GM21367 (cell line): ENCODE measurements at regions not wholly inside any gene's neighbourhood (a gene's known extent, or its start where the extent isn't known, plus 50 kb on each side); places are given as distances from the start of the nearest gene placed in this dataset.
"Not testable (repeated sequence)": the region's sequence is repeated elsewhere in the genome, so short reads cannot be mapped to it uniquely, and the experiment has no call there.

Experiments
- ATAC-seq: cut with Tn5 transposase; IDR thresholded peaks from one replicate; pipeline ENCODE4 v1.9.1; 2021; ENCODE audit not compliant: unreplicated experiment

DNA sequence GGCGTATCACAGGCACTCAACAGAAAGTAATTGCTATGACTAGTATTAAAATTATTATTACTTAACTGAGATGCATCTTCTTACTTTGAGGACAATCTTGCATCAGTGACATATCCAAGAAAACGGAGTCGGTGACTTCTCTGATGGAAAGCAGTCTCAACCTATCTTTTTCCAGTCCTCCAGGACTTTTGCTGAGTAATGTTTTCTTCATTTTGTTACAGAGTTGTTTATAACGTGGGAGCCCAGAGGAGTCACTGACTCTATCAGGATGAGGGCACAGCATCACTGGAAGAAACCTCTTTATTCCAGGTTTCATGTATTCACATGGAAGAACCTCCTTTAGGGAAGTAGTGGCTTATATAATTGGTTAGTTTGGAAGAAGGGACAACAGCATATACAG, 51.5 kb upstream of the MELK start:
- no peak for ATAC-seq

DNA sequence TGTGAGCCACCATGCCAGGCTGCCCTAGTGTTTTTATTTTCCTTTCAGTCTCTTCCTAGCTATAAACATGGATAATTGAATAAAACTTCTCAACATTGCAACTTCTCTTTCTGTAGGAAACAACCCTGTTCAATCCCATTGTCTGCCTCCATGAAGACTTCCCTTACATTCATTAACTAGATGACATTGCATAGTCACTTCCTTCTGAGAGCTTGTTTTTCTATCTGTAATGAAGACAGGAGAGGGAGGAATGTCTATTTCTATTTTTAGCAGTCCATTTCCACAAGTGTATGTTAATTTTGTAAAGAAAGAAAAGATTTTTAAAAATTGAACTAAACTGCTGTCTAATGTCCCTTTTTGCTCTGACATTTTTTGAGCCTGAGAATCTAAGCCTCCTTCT, 55.6 kb upstream of the MELK start:
- no peak for ATAC-seq

DNA sequence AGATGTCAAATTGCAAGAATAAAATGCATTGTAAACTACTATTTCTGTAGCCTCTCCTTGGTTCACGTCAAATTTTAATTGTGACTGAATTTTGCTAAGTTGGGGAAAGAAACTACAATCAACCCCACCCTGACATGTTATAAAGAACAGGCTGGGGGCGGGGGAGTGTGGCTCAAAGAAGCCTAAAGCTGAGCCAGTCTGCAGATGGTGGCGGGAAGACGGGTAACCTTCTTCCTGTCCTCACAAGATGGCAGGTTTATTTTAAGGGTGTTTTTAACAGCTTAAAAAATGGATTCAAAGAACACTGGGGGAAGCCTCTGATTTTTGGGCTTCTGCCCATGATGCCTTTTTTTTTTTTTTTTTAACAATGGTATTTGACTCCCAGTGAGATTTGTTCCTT, 68.5 kb upstream of the MELK start:
- no peak for ATAC-seq

DNA sequence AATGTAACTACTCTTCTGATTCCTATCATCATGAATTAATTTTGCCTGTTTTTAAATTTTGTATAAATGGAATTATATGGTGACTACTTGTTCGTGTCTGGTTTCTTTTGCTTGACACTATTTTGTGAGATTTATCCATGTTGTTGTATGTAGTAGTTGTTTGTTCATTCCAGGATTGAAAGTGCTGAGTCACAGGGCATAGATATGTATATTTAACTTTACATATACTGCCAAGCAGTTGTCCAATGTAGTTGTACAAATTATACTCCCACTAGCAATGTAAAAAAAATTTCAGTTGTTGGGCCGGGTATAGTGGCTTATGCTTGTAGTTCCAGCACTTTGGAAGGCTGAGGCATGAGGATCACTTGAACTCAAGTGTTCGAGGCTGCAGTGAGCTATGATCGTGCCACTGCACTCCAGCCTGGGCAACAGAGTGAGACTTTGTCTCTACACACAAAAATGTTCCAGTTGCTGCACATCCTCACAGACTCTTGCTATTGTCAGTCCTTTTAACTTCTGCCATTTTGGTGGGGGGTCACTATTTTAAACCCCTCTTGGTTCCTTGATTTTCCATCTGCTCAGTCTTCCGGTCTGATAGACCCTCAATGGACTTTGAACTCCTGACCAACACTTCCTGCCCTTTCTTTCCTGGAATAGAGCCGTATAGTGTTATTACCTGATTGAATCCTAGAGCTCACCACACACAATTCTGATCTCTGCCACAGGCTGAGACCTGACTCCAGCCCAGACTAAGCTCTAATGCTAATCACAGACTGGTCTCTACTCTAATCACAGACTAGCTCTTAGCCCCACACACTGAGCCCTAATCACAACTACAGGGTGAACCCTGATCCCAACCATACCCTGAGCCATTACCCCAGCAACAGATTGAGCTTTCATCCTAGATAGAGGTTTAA, 69.3 kb upstream of the MELK start:
- ATAC-seq: no peak

DNA sequence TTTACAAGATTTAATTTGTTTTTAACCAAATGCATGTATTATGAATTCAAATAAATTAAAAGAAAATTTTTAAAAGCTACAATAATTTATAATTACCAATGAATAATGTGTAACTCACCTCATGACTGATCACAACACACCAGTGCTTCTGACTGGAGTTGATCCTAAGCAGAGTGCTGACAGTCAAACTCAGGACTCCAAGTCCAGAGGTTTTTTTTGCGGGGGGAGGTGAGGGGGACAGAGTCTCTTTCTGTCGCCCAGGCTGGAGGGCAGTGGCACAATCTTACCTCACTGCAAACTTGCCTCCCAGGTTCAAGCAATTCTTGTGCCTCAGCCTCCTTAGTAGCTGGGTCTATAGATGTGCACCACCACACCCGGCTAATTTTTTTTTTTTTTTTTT, 71.0 kb upstream of the MELK start:
- ATAC-seq: no peak

DNA sequence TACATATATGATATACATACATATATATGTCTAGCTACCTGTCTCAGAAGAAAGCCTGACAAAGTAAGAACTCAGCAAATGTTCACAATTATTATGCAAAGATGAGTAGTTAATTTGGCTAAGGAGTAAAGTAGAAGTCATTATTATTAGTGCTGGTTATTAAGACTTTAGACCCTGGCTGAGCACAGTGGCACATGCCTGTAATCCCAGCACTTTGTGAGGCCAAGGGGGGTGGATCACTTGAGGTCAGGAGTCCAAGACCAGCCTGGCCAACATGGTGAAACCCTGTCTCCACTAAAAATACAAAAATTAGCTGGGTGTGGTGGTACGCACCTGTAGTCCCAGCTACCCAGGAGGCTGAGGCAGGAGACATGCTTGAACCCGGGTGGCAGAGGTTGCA, 71.8 kb upstream of the MELK start:
- not testable (repeated sequence) for ATAC-seq

DNA sequence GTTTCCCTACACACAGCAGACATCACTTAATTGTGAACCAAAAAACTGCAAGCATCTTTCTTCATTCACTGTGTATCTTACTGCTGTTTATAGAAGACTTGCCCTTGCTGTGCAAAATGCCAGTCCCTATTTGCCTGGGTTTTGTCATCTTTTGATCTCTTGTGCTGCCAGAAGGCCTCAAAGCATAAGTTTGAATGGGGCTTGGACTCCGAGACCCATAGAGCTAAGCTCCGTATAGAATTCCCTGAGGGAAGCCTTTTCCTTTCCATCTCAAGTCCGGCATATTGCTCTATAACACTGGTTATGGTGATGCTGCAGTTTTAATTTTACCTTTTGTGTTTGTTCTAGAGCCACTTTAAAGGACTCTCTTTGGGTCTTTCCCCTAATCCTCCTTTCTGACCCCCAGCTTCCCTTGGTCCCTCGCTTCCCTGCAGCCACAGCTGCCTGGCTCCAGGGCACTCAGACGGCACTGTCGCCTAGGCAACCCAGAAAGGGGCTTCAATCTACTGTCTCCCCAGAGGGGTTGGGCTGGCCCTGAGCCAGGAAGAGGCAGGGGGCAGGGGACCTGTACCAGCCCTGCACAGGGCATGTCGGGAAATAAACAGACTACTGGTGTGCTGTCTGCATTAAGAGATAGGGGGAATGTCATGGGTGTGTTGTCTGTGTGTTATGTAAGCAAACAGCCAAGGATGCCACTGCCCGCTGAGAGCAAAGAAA, 73.4 kb upstream of the MELK start:
- ATAC-seq: no peak

DNA sequence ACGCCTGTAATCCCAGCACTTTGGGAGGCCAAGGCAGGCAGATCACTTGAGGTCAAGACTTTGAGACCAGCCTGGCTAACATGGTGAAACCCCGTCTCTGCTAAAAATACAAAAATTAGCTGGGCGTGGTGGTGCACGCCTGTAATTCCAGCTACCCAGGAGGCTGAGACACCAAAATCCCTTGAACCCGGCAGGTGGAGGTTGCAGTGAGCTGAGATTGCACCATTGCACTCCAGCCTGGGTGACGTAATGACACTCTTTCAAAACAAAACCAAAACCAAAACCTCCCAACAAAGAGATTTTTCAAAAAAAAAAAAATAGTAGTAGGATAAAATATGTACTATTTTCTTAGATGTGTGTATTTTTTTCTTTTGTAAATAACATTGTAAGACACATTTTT, 79.1 kb upstream of the MELK start:
- ATAC-seq: not testable (repeated sequence)

DNA sequence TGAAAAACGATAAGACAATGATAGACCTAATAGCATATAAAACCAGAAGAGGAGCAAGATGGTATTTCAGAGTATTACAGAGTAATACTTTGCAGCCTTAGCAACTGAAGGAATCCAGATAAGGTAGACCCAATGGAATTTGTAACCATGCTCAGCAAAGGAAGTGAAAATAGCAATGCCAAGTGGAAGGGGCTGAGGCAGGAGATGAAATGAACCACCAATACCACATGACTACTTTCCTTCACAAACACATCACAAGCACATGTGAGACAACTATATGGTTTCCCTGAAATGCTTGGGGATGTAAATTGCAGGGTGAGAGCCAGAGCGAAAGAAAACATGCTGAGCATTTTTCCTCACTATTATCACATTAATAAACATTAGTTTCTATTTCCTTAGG, 79.8 kb upstream of the MELK start:
- no peak for ATAC-seq

DNA sequence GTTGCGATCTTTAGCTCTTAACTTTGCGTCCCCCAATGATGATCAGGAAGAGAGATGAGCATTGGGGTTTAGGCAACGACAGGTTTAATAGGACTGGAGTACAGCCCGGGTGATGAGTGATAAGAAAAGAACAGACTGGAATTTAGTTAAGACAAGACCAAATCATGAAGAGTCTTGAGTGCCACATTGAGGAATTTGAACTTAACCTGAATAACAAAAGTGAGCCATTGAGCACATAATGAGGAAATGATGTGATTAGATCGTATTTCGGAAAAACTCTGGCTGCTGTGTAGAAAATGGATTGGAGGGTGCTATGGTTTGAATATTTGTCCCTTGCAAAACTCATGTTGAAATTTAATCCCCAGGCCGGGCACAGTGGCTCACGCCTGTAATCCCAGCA, 83.2 kb upstream of the MELK start:
- no peak for ATAC-seq

DNA sequence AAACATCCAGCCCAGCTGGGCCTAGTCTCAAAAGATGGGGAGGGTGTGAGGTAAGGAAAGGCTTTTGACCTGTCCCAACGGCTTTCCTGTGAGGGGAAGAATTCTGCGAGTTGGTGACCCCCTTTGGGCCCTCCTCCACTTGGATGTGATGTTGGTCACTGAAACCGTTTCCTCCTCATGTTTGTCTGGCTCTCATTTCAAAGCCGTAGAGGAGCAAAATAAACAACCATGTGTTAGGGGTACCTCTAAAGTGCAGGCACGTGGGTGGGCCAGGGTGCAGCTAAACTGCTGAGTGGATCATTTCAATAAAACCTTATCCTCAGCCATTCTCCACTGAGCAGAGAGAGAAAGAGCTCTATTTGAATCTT, 84.3 kb upstream of the MELK start:
- ATAC-seq: no peak

DNA sequence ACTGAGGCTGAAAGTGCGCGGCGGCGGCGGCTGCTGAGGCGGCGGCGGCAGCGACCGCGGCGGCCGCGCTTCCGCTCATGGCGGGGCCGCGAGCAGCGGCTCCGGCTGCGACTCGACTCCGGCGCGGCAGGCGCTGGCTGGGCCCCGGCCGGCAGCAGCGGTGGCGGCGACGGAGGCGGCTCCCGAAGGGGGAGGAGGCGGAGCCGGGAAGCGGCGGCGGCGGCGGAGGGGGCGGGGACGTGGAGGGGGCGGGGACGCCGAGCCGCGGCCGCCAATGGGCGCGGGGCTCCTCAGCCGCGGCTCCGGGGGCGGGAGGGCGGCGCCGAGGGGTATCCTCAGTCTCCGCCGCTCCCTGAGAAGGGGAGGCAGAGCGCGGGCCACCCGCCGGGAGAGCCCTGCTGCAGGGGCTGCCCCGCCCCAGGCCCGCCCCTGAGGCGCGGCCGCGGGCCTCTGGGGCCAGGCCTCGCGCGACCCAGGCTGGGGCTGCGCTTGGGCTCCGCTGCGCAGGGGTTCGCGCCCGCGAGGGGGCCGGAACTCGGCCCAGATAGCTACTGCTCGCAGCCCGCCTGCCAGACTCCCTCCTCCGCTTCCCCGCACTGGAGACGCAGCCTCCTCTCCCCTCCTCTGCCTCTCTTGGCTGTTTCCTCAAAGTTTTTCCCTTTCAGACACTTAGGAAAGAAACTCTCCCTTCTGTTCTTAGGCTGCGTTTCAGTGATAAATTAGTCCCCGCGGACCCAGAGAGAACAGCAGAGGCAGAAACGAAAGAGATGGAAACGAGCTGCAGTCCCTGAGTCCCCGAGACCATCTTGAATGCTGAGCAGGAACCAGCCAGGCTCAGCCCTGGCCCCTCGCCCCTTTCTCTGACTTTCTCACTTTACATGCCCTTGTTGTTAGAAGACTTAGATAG, 85.0 kb upstream of the MELK start:
- peak; percentile 77 for ATAC-seq

DNA sequence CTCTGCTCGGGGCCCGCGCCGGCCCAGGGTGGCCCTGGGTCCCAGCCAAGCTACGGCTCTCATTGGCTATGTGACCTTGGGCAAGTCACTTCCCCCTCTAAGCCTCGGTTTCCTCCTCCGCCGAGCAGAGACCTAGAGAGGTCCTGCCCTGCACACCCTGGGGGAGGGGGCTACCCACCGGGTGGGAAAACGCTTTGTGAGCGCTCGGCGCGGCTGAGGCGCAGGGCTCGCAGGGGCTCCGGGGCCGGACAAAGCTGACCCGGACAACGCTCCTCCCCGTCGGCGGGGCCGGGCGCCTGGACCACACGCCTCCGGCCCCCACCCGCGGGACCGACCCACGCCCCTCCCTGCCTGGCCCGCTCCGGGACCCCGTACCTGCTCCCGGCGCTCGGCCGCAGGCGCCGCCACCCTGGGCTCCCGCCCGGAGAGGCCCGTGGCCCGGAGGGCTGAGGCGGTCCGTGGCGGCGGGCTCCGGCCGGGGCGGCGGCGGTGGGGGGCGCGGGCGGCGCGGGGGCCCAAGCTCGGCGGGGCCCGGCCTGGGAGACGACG, 85.7 kb upstream of the MELK start:
- peak; percentile 38 for ATAC-seq

DNA sequence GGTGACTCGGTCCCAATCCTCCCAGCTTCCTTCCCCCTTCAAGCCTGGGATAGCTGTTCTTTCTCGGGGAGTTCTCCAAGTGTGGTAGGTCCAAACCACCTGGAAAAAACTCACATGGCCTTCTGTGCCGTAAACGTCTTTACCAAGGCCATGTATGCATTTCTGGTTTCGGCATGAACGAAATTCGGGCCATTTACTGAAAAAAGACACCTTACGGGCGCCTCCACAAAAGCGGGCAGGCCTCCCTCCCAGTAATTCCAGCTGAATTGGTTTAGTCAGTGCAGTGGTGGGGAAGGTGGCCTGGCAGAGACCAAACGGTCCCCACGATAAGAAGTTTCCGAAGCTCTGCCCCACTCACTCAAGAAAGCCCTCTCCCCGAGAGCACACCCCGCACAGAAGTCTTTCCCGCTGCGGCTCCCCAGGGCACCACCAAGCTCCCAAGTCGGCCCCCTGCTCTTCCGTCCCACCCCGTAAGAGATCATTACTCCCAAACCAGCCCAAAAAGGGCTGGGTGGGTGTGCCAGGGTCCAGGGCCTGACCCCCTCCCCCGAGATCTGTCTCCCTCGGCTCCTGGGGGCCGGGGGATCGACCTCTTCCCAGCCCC, 86.3 kb upstream of the MELK start:
- ATAC-seq: peak; percentile 0

DNA sequence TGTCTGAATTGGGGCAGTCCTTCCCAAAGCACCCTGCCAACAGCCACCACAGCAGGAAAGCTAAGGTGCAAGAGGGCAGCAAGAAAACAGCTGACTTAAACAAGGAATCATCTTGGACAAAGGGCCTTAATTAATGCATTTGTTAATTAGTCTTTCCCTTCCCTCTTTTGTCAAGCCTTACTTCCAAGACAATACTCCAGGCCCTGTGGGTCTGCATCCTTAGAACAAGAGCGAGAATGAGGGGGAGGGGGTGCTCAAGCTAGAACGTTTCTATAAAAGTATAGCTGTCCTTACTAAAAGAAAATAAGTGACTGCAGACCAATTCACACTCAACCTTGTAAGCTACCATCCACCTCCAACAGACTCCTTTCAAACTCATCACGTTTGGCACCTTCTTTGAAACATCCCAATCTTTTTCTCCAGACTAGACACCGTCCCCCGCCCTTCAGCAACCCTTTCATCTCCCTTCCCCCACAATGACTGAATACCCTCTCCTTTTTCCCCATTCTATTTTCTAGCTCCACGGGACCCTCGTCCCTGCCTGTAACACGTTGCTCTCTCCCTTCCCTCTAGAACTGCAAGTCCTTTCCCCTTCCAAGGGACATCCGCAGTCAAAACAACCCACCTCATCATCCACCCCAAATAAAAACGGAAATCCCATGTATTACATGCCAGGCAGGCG, 85.7 kb upstream of the RNF38 start:
- ATAC-seq: no peak

DNA sequence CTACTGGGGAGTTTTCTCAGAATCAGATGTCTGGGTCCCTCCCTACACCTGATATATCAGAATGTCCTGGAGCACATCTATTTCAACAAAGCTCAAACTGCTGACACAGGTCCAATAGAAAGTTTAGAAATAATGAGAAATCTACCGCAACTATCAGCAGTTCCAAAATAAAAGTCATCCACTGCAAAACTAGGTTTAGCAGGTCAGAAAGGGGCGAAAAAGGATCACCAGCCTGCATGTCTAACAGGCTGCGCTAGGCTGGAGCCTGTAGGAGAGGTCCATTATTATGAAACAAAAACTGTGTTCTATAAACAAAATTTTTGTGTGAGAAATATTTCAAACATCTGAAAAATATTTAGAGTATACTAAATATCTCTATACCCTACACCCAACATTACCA, 84.1 kb upstream of the RNF38 start:
- ATAC-seq: no peak

DNA sequence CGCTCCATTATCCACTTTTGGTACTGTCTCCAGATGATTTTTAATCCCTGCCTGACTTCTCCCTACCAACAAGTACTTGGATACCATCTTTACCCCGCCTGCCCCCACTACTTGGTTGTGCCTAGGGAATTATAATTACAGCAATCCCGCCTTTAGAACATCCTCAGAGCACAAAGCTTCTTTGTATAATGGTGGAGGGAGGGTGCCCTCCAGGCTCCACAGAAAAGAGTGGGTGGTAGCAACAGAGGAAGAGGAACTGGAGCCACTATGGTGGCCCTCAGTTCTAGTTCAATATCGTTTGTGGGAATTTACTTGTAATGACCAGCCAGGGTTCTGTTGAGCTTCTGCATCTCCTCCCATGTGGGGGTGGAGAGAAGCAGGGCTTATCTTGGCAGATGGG, 79.0 kb upstream of the RNF38 start:
- ATAC-seq: no peak

DNA sequence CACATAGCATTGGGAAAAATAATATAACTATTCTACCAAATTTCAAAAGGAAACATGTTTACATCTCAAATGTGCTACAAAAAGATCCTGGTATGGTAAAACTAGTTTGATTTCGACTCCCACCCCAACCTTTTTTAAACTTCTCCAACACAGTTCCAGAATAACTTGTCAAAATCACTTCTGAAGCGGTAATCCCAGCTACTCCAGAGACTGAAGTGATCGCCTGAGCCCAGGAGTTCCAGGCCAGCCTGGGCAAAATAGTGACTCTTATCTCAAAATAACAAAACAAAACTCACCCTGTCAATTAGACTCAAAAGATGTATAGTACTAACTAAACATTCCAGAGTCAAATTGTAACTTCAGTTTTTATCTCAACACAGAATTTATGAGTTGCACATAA, 71.3 kb upstream of the RNF38 start:
- ATAC-seq: no peak

DNA sequence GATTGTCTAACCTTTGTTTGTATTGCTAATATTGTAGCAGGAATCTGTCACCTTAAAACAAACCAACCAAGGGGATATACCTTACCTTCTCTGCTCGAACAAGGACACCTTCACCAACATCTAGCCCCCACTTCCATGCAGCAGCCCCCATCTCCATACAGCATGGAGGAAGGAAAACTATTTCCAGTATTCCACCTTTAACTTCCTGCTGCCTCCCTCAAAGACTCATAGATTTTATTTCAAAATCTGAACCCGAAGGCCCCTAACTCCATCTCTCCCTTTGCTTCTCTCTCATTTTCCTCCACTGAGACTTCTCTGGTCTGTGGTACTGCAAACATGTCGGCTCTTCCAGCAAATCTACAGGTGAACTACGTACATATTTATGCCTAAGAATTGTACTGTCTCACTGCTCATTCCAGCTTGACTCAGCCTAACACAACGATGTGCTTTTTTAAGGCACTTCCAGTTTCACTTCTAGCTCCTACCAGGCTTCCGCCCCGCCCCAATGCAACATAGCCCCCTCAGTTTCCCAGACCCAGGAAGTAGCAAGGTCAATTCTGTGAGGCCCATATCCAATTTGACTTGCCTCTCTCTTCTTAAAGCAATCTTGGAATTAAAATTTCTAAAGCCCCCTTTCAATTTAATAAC, 70.7 kb upstream of the RNF38 start:
- peak; percentile 85 for ATAC-seq

DNA sequence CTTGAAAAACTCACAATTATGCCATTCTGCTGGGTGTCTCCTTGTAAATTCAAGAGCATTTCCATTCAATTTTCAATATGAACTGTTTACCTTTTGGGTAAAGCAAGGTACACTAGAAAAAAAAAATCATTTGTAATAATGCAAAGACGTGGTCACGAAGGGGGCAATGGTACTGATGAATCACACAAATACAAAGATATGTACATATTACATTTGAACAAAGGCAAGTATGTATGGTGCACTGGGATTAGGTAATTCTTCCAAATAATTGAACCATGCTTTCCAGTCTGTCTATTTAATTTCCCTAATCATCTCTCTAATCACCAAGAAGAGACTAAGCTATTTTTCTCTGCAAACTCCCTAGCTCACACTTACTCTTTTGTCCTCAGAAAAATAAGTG, 63.4 kb upstream of the RNF38 start:
- no peak for ATAC-seq
